SU-DHL-6 (cell line): ENCODE measurements at regions not wholly inside any gene's neighbourhood (a gene's known extent, or its start where the extent isn't known, plus 50 kb on each side); places are given as distances from the start of the nearest gene placed in this dataset.
"Not testable (repeated sequence)": the region's sequence is repeated elsewhere in the genome, so short reads cannot be mapped to it uniquely, and the experiment has no call there.

Experiments used
- H2AFZ ChIP-seq: fragments of 200-600 bp; sonication (generic); 2 replicates; pipeline ENCODE4 v1.6.1; 2014; ENCODE audit warnings: low read depth, mild to moderate bottlenecking, moderate library complexity, mixed read lengths, antibody characterized with exemption, low read length; ENCODE audit not compliant: severe bottlenecking
- H3F3A ChIP-seq: fragments of 200-600 bp; shearing (Covaris generic); 2 replicates; pipeline ENCODE4 v1.6.0; 2016; ENCODE audit warnings: antibody characterized with exemption, mild to moderate bottlenecking; ENCODE audit not compliant: insufficient read depth
- H3K27ac ChIP-seq: fragments of 200-600 bp; sonication (generic); 2 replicates; pipeline ENCODE4 v1.5.1; 2016; ENCODE audit warnings: low read depth, mild to moderate bottlenecking, low read length, moderate library complexity, mixed read lengths
- H3K27me3 ChIP-seq: fragments of 200-600 bp; sonication (generic), shearing (Covaris generic); 2 replicates; pipeline ENCODE4 v1.6.0; 2014; ENCODE audit warnings: mild to moderate bottlenecking, low read length
- H3K36me3 ChIP-seq: fragments of 200-600 bp; sonication (generic); 2 replicates; pipeline ENCODE4 v1.6.1; 2014; ENCODE audit warnings: mild to moderate bottlenecking, low read length, mixed read lengths
- H3K4me2 ChIP-seq: fragments of 300-600, 200-600 bp; shearing (Covaris generic), sonication (generic); 2 replicates; pipeline ENCODE4 v1.6.0; 2014; ENCODE audit warnings: low read length, low read depth, mild to moderate bottlenecking; ENCODE audit not compliant: poor library complexity, severe bottlenecking
- H3K4me3 ChIP-seq: fragments of 200-600 bp; sonication (generic); 2 replicates; pipeline ENCODE4 v1.5.1; 2014; ENCODE audit warnings: antibody characterized with exemption, low read length, mild to moderate bottlenecking, mixed read lengths; ENCODE audit not compliant: insufficient read depth, poor library complexity, severe bottlenecking
- H3K79me2 ChIP-seq: fragments of 200-600 bp; sonication (generic); 2 replicates; pipeline ENCODE4 v1.6.1; 2014; ENCODE audit warnings: mild to moderate bottlenecking, low read length, moderate library complexity; ENCODE audit not compliant: insufficient read depth
- H3K9ac ChIP-seq: fragments of 200-600 bp; sonication (generic); 2 replicates; pipeline ENCODE4 v1.7.0; 2014; ENCODE audit warnings: mild to moderate bottlenecking, low read length
- H3K9me2 ChIP-seq: fragments of 200-600 bp; sonication (generic); replicated peaks from 2 replicates; pipeline ENCODE4 v1.6.1; 2014; ENCODE audit warnings: low read length; ENCODE audit not compliant: insufficient read depth
- H3K9me3 ChIP-seq: fragments of 200-600 bp; sonication (generic); 2 replicates; pipeline ENCODE4 v1.6.1; 2014; ENCODE audit warnings: low read length, mixed read lengths; ENCODE audit not compliant: insufficient read depth
- H4K20me1 ChIP-seq: fragments of 200-600 bp; sonication (generic); 2 replicates; pipeline ENCODE4 v1.6.1; 2014; ENCODE audit warnings: low read depth, mild to moderate bottlenecking, antibody characterized with exemption, low read length, moderate library complexity, mixed read lengths
- CTCF ChIP-seq: fragments of 200-600 bp; sonication (generic); IDR thresholded peaks from one replicate; pipeline ENCODE4 v1.5.1; 2017; ENCODE audit warnings: antibody characterized with exemption, mild to moderate bottlenecking, low read length, moderate library complexity; ENCODE audit not compliant: insufficient read depth, poor library complexity, severe bottlenecking
- EZH2phosphoT487 ChIP-seq: fragments of 200-600 bp; sonication (generic), shearing (Covaris generic); conservative IDR thresholded peaks from 2 replicates; pipeline ENCODE4 v1.6.1; 2018; ENCODE audit warnings: mild to moderate bottlenecking, antibody characterized with exemption, low read length, moderate library complexity, mixed read lengths

GRCh38 chr20:52034581-52034980 lies 157.0 kb downstream of the ZFP64 start:
- no peak for TF ChIP-seq EZH2phosphoT487
- no peak for TF ChIP-seq CTCF
- no peak overlapping the region for H2AFZ ChIP-seq

GRCh38 chr20:52033313-52033712 lies 158.3 kb downstream of the ZFP64 start:
- Histone ChIP-seq H3K9ac (no peak overlapping the region), H3K27me3 (no peaks in the 10 kb centered on the region), H3K4me2 (no peak overlapping the region), H3K9me2 (no peaks in the 10 kb centered on the region), H2AFZ (no peak overlapping the region), H3K36me3 (no peaks in the 10 kb centered on the region), H3K9me3 (no peaks in the 10 kb centered on the region), H3K79me2 (no peaks in the 10 kb centered on the region), H3K27ac (no peak overlapping the region), H4K20me1 (no peaks in the 10 kb centered on the region), H3K4me3 (no peak overlapping the region), H3F3A (no peaks in the 10 kb centered on the region)
- TF ChIP-seq CTCF (no peak), EZH2phosphoT487 (no peak)

More at GRCh38 chr20:52034581-52034980, 157.0 kb downstream of the ZFP64 start:
- H3K4me3 ChIP-seq = no peak overlapping the region
- no peak overlapping the region for H3K27ac ChIP-seq
- H3K9me3 ChIP-seq = no peaks in the 10 kb centered on the region
- H3K36me3 ChIP-seq = no peaks in the 10 kb centered on the region
- no peaks in the 10 kb centered on the region for H4K20me1 ChIP-seq
- H3K4me2 ChIP-seq = no peak overlapping the region
- H3K27me3 ChIP-seq = no peaks in the 10 kb centered on the region
- H3F3A ChIP-seq = no peaks in the 10 kb centered on the region
- H3K9me2 ChIP-seq = no peaks in the 10 kb centered on the region
- no peaks in the 10 kb centered on the region for H3K79me2 ChIP-seq
- H3K9ac ChIP-seq = no peak overlapping the region

GRCh38 chr20:52032304-52032683 lies 159.3 kb downstream of the ZFP64 start:
- H3K27me3 ChIP-seq, H3K36me3 ChIP-seq, H3F3A ChIP-seq, H3K4me3 ChIP-seq, H3K79me2 ChIP-seq, H3K27ac ChIP-seq, H3K9me3 ChIP-seq, H4K20me1 ChIP-seq, H3K4me2 ChIP-seq, H3K9me2 ChIP-seq, H3K9ac ChIP-seq, H2AFZ ChIP-seq: not testable (repeated sequence)

GRCh38 chr20:52031563-52032303 lies 159.8 kb downstream of the ZFP64 start:
- Histone ChIP-seq H3K27ac (no peak overlapping the region), H4K20me1 (no peaks in the 10 kb centered on the region), H3K36me3 (no peaks in the 10 kb centered on the region), H3K9me3 (no peaks in the 10 kb centered on the region), H3K4me2 (no peak overlapping the region), H3K9ac (no peak overlapping the region), H2AFZ (no peak overlapping the region), H3K4me3 (no peak overlapping the region), H3F3A (no peaks in the 10 kb centered on the region), H3K9me2 (no peaks in the 10 kb centered on the region), H3K79me2 (no peaks in the 10 kb centered on the region), H3K27me3 (no peaks in the 10 kb centered on the region)
- TF ChIP-seq CTCF (no peak), EZH2phosphoT487 (no peak)
